ENCODE measurements at regions not wholly inside any gene's neighbourhood (a gene's known extent, or its start where the extent isn't known, plus 50 kb on each side); places are given as distances from the start of the nearest gene placed in this dataset.

- Histone ChIP-seq H3K79me2 (ENCODE audit: control insufficient read depth, insufficient read depth, low read length) (no peaks in the 10 kb centered on the region), H3K27me3 (ENCODE audit: control insufficient read depth in 2 of 2, insufficient read depth in 2 of 2, low read length in 2 of 2) (peaks cover 8 to 15% of the 10 kb centered on the region in 2 experiments), H3K4me1 (ENCODE audit: control insufficient read depth, extremely low read depth, insufficient read depth, low read length) (no peaks in the 10 kb centered on the region), H3K4me2 (ENCODE audit: insufficient read depth, low read length) (no peak overlapping the region), H3K27ac (ENCODE audit: insufficient read depth, low read depth, low read length) (no peak overlapping the region), H4K20me1 (replicated peaks; ENCODE audit: control insufficient read depth, extremely low read depth, insufficient read depth, low read length) (no peaks in the 10 kb centered on the region), H3K36me3 (ENCODE audit: control insufficient read depth in 2 of 2, extremely low read depth in 1 of 2, insufficient read depth in 2 of 2, low read length in 2 of 2) (no peaks in the 10 kb centered on the region), H3K9me3 (replicated peaks; ENCODE audit: control insufficient read depth, insufficient read depth, low read length) (no peaks in the 10 kb centered on the region), H2AFZ (ENCODE audit: low read depth, low read length) (no peak overlapping the region), H3K9me1 (replicated peaks; ENCODE audit: control insufficient read depth, extremely low read depth, insufficient read depth, low read length) (no peaks in the 10 kb centered on the region), H3K4me3 (replicated peaks in 1 of 3; ENCODE audit: insufficient read depth in 1 of 3, low read depth in 1 of 3, low read length in 3 of 3) (no peak overlapping the region), H3K9ac (replicated peaks; ENCODE audit: extremely low read depth, insufficient read depth, low read length) (no peak overlapping the region)
- ChIA-PET CTCF (interaction anchor here (0.6 to 4.9 kb wide), 39 partner anchors 9 to 1753 kb away, joined by 3 to 80 read pairs (median 3); partner anchors contain the start of gene ATP2C1), POLR2A (no interaction called here)
- dilution Hi-C loops (cut with MboI; ENCODE audit: extremely low pct_ligation_motif_present, low sequenced_read_pairs): no loop called here
- FAIRE-seq (peak; percentile 77), DNase-seq (ENCODE audit: low read depth, low spot score) (peak; percentile 60)
- no peak for TF ChIP-seq JUN (IDR thresholded peaks at IDR 0.05; ENCODE audit: borderline replicate concordance, insufficient read depth, insufficient read length, low read depth)
- peak; percentile 76 to 79 for TF ChIP-seq CTCF (IDR thresholded peaks at IDR 0.05; ENCODE audit: extremely low read depth in 1 of 2, insufficient read depth in 1 of 2, low read depth in 1 of 2, low read length in 2 of 2)
- intact Hi-C loops (cut with micrococcal nuclease): loop anchor here (1.0 to 10.0 kb wide), 3 partner anchors 263 to 617 kb away; no protein-coding TSS in a partner anchor
- no TSS peak for BruUV-seq (replicated peaks)
Observed at GRCh38 chr3:130276203-130276803, 69.2 kb upstream of the COL6A5 start.

- Histone ChIP-seq H3K79me2 (ENCODE audit: control insufficient read depth, insufficient read depth, low read length) (no peaks in the 10 kb centered on the region), H3K27me3 (ENCODE audit: control insufficient read depth in 2 of 2, insufficient read depth in 2 of 2, low read length in 2 of 2) (peaks cover 0 to 6% of the 10 kb centered on the region in 2 experiments), H3K27ac (ENCODE audit: insufficient read depth, low read depth, low read length) (no peak overlapping the region), H2AFZ (ENCODE audit: low read depth, low read length) (no peak overlapping the region), H3K9ac (replicated peaks; ENCODE audit: extremely low read depth, insufficient read depth, low read length) (no peak overlapping the region), H3K9me1 (replicated peaks; ENCODE audit: control insufficient read depth, extremely low read depth, insufficient read depth, low read length) (no peaks in the 10 kb centered on the region), H3K4me1 (ENCODE audit: control insufficient read depth, extremely low read depth, insufficient read depth, low read length) (no peaks in the 10 kb centered on the region), H3K9me3 (replicated peaks; ENCODE audit: control insufficient read depth, insufficient read depth, low read length) (no peaks in the 10 kb centered on the region), H3K4me2 (ENCODE audit: insufficient read depth, low read length) (no peak overlapping the region), H3K4me3 (replicated peaks in 1 of 3; ENCODE audit: insufficient read depth in 1 of 3, low read depth in 1 of 3, low read length in 3 of 3) (no peak overlapping the region), H4K20me1 (replicated peaks; ENCODE audit: control insufficient read depth, extremely low read depth, insufficient read depth, low read length) (no peaks in the 10 kb centered on the region), H3K36me3 (ENCODE audit: control insufficient read depth in 2 of 2, extremely low read depth in 1 of 2, insufficient read depth in 2 of 2, low read length in 2 of 2) (no peaks in the 10 kb centered on the region)
- no TSS peak for BruUV-seq (replicated peaks)
- POLR2A ChIA-PET: no interaction called here
- TF ChIP-seq CTCF (IDR thresholded peaks at IDR 0.05; ENCODE audit: extremely low read depth in 1 of 2, insufficient read depth in 1 of 2, low read depth in 1 of 2, low read length in 2 of 2) (no peak), JUN (IDR thresholded peaks at IDR 0.05; ENCODE audit: borderline replicate concordance, insufficient read depth, insufficient read length, low read depth) (no peak), EZH2 (IDR thresholded peaks at IDR 0.05; ENCODE audit: borderline replicate concordance, low read depth, low read length, severe bottlenecking) (no peak), GATA2 (IDR thresholded peaks at IDR 0.05; ENCODE audit: insufficient read depth, insufficient read length, low read depth, low read length) (no peak), MYC (IDR thresholded peaks at IDR 0.05; ENCODE audit: low read depth, low read length) (no peak), MAX (IDR thresholded peaks at IDR 0.05; ENCODE audit: insufficient read depth, insufficient read length) (no peak), FOS (IDR thresholded peaks at IDR 0.05; ENCODE audit: borderline replicate concordance, insufficient read depth, low read length) (no peak), POLR2A (IDR thresholded peaks at IDR 0.05; ENCODE audit: low read depth, low read length) (no peak), POLR2AphosphoS5 (IDR thresholded peaks at IDR 0.05; ENCODE audit: insufficient read depth, low read depth, low read length) (no peak)
- DNase-seq (ENCODE audit: low read depth, low spot score): no peak
- FAIRE-seq: no peak
- intact Hi-C loops (cut with micrococcal nuclease): no loop called here
- dilution Hi-C loops (cut with MboI; ENCODE audit: extremely low pct_ligation_motif_present, low sequenced_read_pairs): no loop called here
- CTCF ChIA-PET: no interaction called here
Observed at GRCh38 chr3:130288670-130289069, 56.8 kb upstream of the COL6A5 start.

All from endothelial cell of umbilical vein (primary cell).